Erythroblast (primary cell): ENCODE measurements at regions not wholly inside any gene's neighbourhood (a gene's known extent, or its start where the extent isn't known, plus 50 kb on each side); places are given as distances from the start of the nearest gene placed in this dataset.

Source experiments
- GATA1 ChIP-seq: IDR thresholded peaks from 2 replicates; pipeline ENCODE4 v1.6.1; 2011; ENCODE audit warnings: low read depth, mild to moderate bottlenecking, control low read depth, low read length, moderate library complexity
- POLR2A ChIP-seq: IDR thresholded peaks from 2 replicates; pipeline ENCODE4 v1.6.1; 2011; ENCODE audit warnings: mild to moderate bottlenecking, low read length

- TF ChIP-seq POLR2A, result no peak
- TF ChIP-seq GATA1, result no peak
Measured at GRCh38 chr6:168208402-168208801, 111.2 kb downstream of the DACT2 start.
